ENCODE measurements at regions not wholly inside any gene's neighbourhood (a gene's known extent, or its start where the extent isn't known, plus 50 kb on each side); places are given as distances from the start of the nearest gene placed in this dataset.

DNA sequence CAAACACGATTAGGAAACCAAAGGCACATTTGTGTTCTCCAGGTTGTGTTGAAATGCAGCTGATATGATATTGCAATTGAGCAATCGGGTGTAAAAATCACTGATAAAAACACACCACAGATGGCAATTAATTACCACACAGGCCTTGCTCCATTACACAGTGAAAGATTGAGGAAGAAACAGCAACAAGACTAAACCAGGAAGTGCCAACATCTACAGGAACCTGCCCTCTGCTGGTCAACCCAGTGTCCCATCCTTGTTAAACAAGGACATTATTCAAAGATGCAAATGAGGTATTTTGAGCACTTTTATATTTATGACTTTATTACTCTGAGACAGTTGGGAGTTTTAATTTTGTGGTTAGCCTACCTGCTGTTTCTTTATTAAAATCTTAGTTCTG, 765.6 kb upstream of the GHITM start:
- no peaks in the 10 kb centered on the region for H3K27me3 ChIP-seq (replicated peaks; ENCODE audit: insufficient read depth)
- no peaks in the 10 kb centered on the region for H3K9me3 ChIP-seq
- 91% methylated on average over 2 of the region's 2 CpGs for WGBS
- intact Hi-C loops (cut with DNase I), result no loop called here
- H3K27ac ChIP-seq, result no peak overlapping the region
- no peak for DNase-seq (ENCODE audit: low spot score)
- no peak for TF ChIP-seq POLR2A (IDR thresholded peaks at IDR 0.05)
- TF ChIP-seq, protein P1, sequence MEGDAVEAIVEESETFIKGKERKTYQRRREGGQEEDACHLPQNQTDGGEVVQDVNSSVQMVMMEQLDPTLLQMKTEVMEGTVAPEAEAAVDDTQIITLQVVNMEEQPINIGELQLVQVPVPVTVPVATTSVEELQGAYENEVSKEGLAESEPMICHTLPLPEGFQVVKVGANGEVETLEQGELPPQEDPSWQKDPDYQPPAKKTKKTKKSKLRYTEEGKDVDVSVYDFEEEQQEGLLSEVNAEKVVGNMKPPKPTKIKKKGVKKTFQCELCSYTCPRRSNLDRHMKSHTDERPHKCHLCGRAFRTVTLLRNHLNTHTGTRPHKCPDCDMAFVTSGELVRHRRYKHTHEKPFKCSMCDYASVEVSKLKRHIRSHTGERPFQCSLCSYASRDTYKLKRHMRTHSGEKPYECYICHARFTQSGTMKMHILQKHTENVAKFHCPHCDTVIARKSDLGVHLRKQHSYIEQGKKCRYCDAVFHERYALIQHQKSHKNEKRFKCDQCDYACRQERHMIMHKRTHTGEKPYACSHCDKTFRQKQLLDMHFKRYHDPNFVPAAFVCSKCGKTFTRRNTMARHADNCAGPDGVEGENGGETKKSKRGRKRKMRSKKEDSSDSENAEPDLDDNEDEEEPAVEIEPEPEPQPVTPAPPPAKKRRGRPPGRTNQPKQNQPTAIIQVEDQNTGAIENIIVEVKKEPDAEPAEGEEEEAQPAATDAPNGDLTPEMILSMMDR (IDR thresholded peaks at IDR 0.05), result peak in 1 of 4 experiments; percentile 3
- H3K4me1 ChIP-seq (replicated peaks), result no peaks in the 10 kb centered on the region
- no peaks in the 10 kb centered on the region for H3K36me3 ChIP-seq
- H3K4me3 ChIP-seq, result no peak overlapping the region

DNA sequence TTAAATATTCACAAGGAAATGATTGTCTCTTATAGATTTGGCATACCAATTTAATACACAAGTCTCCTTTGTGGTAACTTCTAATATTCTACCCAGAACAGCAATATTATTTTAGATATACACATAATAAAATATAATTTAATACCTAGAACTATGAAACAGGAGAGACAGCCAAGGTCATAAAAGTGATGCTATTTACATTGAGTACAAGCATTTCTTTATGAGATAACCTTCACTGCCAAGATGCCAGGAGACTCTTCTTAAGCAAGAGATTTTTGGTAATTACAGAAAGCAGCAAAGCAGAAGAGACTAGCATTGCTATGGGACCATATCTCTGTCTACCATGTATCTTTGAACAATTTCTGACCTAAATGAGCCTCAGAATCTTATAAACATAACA, 764.6 kb upstream of the GHITM start:
- Histone ChIP-seq H3K4me3 (no peak overlapping the region), H3K4me1 (replicated peaks) (no peaks in the 10 kb centered on the region), H3K27me3 (replicated peaks; ENCODE audit: insufficient read depth) (no peaks in the 10 kb centered on the region), H3K9me3 (no peaks in the 10 kb centered on the region), H3K27ac (no peak overlapping the region), H3K36me3 (no peaks in the 10 kb centered on the region)
- intact Hi-C loops (cut with DNase I), result no loop called here
- TF ChIP-seq, protein P1 (IDR thresholded peaks at IDR 0.05), result no peak
- TF ChIP-seq POLR2AphosphoS5 (IDR thresholded peaks at IDR 0.05), result peak; percentile 11
- DNase-seq (ENCODE audit: low spot score), result no peak

DNA sequence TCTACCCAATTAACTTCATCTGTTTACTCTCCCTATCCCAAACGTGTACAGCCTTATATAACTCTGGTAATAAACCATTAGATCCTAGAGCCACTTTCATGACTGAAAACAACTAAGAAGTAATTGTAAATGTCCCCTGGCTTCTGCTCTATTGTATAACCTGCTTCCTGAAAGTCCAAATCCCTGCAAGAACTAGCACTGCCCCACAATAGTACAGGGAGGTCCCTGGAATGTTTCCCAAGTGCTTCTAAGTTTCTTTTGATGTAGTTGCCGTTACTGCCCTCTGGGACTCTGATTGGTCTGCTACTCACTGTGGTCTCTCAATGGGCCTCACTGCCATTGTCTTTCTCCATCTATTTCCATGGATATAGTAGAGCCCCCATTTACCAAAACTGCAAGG, 764.0 kb upstream of the GHITM start:
- Histone ChIP-seq H3K27me3 (replicated peaks; ENCODE audit: insufficient read depth) (no peaks in the 10 kb centered on the region), H3K27ac (no peak overlapping the region), H3K36me3 (no peaks in the 10 kb centered on the region), H3K4me3 (no peak overlapping the region), H3K9me3 (no peaks in the 10 kb centered on the region), H3K4me1 (replicated peaks) (no peaks in the 10 kb centered on the region)
- intact Hi-C loops (cut with DNase I), result no loop called here
- 32% methylated on average over 2 of the region's 2 CpGs for WGBS
- no peak for TF ChIP-seq POLR2AphosphoS5 (IDR thresholded peaks at IDR 0.05)
- TF ChIP-seq, protein P1 (IDR thresholded peaks at IDR 0.05), result no peak
- no peak for TF ChIP-seq POLR2A (IDR thresholded peaks at IDR 0.05)
- no peak for DNase-seq (ENCODE audit: low spot score)

DNA sequence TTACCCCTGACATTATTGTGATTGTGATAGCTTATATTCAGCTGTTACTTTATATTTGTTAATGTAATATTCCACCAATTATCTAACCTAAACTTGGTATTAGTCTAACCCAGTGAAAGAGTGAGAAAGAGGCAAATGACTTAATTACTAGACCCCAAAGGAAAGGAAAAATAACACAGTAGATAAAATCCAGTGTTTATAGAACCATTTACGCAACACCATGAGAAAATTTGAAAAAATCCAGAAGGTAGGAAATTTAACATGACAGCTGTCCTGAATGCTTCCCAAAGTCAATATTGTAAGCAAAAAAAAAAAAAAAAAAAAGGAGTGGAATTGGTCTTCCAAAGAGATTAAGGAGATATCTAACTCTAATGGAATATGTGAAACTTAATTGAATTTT, 741.5 kb upstream of the GHITM start:
- intact Hi-C loops (cut with DNase I), result no loop called here
- no peak overlapping the region for H3K4me3 ChIP-seq
- no peaks in the 10 kb centered on the region for H3K9me3 ChIP-seq
- no peaks in the 10 kb centered on the region for H3K4me1 ChIP-seq (replicated peaks)
- TF ChIP-seq POLR2A (IDR thresholded peaks at IDR 0.05) (no peak), POLR2AphosphoS5 (IDR thresholded peaks at IDR 0.05) (no peak)
- TF ChIP-seq, protein P1 (IDR thresholded peaks at IDR 0.05), result no peak
- H3K36me3 ChIP-seq, result no peaks in the 10 kb centered on the region
- DNase-seq (ENCODE audit: low spot score), result no peak
- WGBS, result 83% methylated on average over 1 of the region's 1 CpG
- no peaks in the 10 kb centered on the region for H3K27me3 ChIP-seq (replicated peaks; ENCODE audit: insufficient read depth)
- no peak overlapping the region for H3K27ac ChIP-seq

DNA sequence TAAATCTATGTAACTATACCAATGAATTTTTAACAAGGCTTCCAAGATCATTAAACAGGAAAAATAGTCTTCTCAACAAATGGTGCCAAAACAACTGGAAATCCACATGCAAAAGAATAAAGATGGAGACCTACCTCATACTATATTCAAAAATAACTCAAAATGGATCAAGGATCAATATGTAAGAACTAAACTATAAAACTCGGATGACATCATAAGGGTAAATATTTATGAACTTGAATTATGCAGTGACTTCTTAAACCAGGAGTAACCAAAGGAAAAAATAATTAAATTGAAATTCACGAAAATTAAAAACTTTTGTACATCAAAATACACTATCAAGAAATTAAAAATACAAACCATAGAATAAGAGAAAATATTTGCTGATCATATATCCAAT, 728.7 kb upstream of the GHITM start:
- H3K27ac ChIP-seq, result no peak overlapping the region
- no peak overlapping the region for H3K4me3 ChIP-seq
- WGBS, result 88% methylated on average over 2 of the region's 2 CpGs
- no peaks in the 10 kb centered on the region for H3K36me3 ChIP-seq
- H3K27me3 ChIP-seq (replicated peaks; ENCODE audit: insufficient read depth), result no peaks in the 10 kb centered on the region
- H3K9me3 ChIP-seq, result no peaks in the 10 kb centered on the region
- no peak for DNase-seq (ENCODE audit: low spot score)
- TF ChIP-seq, protein P1 (IDR thresholded peaks at IDR 0.05), result no peak
- TF ChIP-seq POLR2A (IDR thresholded peaks at IDR 0.05) (no peak), POLR2AphosphoS5 (IDR thresholded peaks at IDR 0.05) (no peak)
- intact Hi-C loops (cut with DNase I), result no loop called here
- H3K4me1 ChIP-seq (replicated peaks), result no peaks in the 10 kb centered on the region

Data from prostate gland (tissue), 2 donors.